AG08395 (cell line): ENCODE measurements at regions not wholly inside any gene's neighbourhood (a gene's known extent, or its start where the extent isn't known, plus 50 kb on each side); places are given as distances from the start of the nearest gene placed in this dataset.
"Not testable (repeated sequence)": the region's sequence is repeated elsewhere in the genome, so short reads cannot be mapped to it uniquely, and the experiment has no call there.

Source experiments
- DNase-seq: peaks from one replicate; pipeline ENCODE4 v3.0.0; 2012; ENCODE audit warnings: mixed read lengths, low spot score

DNA sequence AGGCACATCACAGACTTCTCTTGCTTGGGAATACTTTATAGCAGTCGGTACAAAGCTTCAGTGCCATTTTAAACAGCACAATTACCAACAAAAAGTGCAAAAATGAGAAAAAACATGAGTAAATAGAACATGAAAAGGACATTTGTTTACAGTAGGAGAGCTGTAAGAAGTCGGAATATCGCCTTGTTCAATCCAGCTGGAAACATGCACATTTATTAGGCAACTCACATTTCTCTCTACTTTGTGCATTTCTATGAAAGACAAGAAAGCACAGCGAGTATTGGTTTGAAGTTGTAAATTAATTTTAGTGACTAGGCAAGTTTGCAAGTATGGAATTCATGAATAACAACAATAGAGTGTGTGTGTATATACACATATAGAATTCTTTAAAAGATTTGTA, 484.7 kb downstream of the DACH1 start:
- no peak for DNase-seq

GRCh38 chr13:71380191-71380590, 486.8 kb downstream of the DACH1 start:
- no peak for DNase-seq

GRCh38 chr13:71378961-71379905, 487.8 kb downstream of the DACH1 start:
- DNase-seq, result no peak

- no peak for DNase-seq
Observed at GRCh38 chr13:71374471-71375049, 492.4 kb downstream of the DACH1 start.

DNA sequence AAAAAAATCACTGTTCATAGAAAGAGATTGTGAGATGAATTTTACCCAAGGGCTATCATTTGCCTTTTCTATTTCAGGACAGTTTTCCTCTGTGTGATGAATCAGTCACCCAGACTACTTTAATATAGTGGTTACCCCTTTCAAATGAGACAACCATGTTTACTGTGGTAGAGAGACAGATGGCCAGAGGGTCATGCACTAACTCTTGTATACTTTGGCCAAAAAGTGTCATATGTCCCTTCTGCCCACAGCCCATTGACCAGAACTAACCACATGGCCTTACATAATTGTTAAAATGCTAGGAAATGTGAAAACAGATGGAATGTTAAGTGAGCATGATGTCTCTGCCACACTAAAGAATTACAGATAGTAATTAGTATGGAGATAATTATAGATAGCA, 498.7 kb downstream of the DACH1 start:
- DNase-seq, result no peak

- DNase-seq, result no peak
Observed at GRCh38 chr13:71360041-71360440, 507.0 kb downstream of the DACH1 start.

DNA sequence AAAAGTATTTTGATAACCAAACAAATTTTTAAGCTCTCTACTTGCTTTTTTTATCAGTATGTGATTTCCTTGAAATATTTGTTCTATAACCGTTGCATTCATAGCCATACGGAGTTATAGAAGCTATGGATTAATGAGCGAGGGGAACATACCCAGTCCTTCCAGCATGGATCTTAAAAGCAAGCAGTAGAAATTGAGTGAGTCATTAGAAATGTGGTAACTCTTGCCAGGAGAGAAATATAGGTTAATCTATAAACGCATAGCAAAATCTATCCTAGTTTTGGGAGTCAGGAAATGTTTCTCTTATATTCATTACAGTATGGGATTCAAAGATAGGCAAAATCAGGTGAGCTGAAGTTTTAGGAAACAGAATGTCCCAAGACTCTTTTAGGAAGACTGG, 507.4 kb downstream of the DACH1 start:
- no peak for DNase-seq

- no peak for DNase-seq
Observed at GRCh38 chr13:71358218-71358617, 508.8 kb downstream of the DACH1 start.

- no peak for DNase-seq
Observed at GRCh38 chr13:71355010-71355409, 512.0 kb downstream of the DACH1 start.

DNA sequence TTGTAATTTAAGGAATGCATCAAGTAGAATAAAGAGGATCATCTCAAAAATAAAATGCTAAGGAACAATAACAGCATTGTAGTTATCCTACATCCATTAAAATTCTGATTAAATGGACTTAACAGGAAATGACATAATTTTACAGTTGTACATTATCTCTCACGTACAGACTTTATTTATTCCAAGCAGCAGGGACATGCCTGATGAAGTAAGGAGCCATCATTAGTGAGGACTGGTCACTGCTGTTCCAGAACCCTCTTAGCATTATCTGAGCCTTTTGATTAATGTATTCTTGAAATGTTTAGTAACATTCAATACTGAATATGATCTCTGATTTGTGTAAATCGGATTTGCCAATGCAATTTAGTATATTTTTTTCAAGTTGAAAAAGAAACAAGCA, 516.1 kb downstream of the DACH1 start:
- no peak for DNase-seq

DNA sequence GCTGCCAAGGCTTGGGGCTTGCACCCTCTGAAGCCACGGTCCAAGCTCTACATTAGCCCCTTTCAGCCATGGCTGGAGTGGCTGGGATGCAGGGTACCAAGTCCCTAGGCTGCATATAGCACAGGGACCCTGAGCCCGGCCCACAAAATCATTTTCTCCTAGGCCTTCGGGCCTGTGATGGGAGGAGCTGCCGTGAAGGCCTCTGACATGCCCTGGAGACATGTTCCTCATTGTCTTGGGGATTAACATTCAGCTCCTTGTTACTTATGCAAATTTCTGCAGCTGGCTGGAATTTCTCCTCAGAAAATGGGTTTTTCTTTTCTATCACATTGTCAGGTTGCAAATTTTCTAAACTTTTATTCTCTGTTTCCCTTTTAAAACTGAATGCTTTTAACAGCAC, 521.1 kb downstream of the DACH1 start:
- not testable (repeated sequence) for DNase-seq

DNA sequence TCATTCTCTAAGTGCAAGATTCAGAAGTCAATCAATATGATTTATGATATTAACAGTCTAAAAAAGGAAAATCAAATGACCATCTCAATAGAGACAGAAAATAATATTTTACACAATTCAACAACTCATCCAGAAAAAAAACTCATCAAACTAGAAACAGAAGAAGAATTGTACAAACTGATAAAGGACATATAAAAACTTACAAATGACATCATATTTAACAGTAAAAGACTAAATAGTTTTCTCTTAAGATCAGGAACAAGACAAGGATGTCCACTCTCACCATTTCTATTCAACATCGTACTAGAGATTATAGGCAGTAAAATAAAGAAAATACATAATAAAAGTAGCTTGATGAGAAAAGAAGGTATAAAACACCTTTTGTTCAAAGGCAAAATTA, 527.3 kb downstream of the DACH1 start:
- no peak for DNase-seq

GRCh38 chr13:71339005-71339404, 528.0 kb downstream of the DACH1 start:
- no peak for DNase-seq

DNA sequence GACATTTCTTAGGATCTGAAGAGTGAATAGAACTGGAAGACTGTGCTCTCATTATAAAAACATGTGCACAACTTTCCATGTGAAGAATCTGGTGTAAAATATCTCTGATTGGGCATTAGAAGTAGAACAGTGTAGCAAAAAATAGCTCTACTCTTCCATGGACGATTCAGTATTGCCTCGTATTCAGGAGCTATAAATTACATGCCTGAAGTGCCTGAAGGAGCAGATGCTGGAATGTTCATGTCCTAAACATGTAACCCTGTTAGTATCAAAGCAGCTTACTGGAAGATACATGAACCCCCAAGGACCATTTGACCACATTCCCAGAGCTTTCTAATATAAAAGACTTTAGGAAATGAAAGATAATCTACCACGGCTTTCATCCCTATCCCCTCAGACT, 528.9 kb downstream of the DACH1 start:
- no peak for DNase-seq

DNA sequence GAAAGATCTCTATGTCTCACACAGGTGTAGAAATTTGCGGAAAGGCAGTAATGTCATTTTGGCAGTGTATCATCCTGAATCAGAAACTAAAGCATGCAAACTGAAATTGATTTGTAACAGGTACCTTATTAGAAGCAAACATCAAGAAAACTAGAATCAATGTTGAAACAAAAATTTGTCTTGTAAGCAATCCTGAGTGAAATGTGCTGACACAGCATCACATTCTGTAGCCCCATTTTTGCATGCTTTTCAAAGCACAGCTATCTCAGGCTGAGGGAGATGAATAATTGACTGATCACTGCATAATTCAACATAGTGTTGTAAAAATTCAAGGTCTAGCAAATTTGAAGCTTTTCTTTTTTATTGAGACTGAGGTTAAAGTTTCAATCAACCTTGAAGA, 539.7 kb downstream of the DACH1 start:
- DNase-seq, result no peak

GRCh38 chr13:71325556-71325955, 541.4 kb downstream of the DACH1 start:
- no peak for DNase-seq

DNA sequence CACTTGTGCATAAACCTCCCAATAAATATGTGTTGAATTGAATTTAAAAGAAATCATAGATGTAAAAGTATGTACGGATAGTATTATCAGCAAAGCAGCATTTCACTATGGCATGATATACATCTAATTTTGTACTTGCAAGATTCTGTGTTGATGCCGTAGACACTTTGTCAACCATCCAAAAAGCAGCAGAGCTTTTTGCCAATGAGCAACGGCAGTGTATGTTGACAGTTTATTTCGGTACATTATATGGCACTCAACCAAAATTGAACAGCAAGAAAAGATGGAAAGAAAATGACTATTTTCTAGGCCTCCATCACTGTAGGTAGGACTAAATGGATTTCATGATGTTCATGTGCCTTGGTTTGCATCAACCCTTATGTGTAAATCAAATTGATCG, 543.7 kb downstream of the DACH1 start:
- DNase-seq, result no peak

DNA sequence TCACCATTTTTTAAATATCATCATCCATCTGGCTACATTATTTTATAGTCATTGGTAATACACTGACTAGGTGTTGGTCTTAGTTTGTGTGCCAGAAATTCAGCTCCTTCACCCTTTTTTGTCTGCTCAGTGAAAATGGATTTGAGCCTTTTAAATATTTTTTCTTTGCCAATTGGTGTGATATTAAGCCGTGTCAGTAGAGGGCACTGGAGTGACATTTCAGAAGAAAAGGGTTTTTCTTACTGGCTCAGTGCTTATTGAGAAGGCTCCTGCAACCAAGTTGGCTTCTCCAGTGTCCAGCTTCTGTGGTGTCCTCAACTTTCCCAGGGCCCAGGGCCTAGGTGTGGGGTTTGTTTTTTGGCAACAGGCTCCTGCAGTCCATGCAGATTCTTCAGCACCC, 546.6 kb downstream of the DACH1 start:
- DNase-seq, result no peak

GRCh38 chr13:71316792-71317363, 550.1 kb downstream of the DACH1 start:
- DNase-seq, result no peak

DNA sequence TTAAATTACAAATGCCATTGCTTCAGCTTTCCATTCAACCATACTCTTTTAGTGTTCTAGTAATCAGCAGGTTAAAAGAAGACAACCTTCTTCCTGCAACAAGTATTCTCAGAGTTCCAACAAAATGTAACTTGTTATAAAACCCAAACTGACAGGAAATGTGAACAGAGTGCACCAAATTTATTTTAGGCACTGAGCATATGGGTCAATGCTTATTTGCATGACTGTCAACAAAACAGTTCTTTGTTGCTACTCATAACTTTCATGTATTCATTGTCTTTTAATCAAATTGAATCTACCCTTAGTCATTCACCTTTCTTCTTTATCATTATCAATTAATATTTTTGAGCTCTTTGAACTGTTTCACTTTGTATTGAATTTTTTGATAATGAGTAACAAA, 554.1 kb downstream of the DACH1 start:
- no peak for DNase-seq

GRCh38 chr13:71309905-71310304, 557.1 kb downstream of the DACH1 start:
- no peak for DNase-seq

DNA sequence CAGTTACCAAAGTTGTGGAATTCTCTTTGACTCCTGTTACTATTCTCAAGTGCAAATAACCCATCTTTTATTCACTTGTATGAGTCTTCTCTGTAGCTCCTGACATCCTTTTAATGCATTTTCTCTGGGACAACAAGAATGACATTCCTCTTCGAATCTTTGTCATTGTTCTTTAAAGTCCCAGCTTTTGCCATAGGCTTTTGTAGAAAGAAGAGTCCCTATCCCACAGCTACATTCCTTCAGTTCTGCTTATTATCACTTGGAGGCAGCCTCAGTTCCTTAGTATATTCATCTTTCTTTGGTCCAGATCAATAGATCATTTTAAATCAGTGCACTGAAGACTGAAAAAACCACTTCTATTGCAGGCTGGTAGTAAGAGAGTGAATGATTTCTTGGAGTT, 560.2 kb downstream of the DACH1 start:
- no peak for DNase-seq

DNA sequence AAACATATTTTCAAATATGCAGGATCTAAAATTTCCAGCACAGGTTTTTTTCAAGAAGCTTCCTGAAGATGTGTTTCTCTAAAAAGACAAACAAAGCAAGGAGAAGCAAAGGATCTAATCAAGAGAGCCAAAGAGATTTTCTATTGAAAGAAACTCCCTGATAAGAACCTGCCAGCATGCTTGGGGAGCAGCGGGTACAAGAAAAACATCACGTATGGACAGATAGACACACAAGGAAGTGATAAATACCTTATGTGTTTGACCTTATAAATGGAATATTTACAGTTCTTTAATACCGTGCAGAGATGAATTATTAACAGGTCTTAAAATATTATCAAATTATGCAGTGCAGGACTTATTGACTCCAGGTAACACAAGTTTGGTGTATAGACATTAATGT, 562.1 kb downstream of the DACH1 start:
- no peak for DNase-seq
